ENCODE measurements at regions not wholly inside any gene's neighbourhood (a gene's known extent, or its start where the extent isn't known, plus 50 kb on each side); places are given as distances from the start of the nearest gene placed in this dataset.
"Not testable (repeated sequence)": the region's sequence is repeated elsewhere in the genome, so short reads cannot be mapped to it uniquely, and the experiment has no call there.

GRCh38 chr7:13115157-13115772 is 427.8 kb downstream of the ARL4A start:
- Histone ChIP-seq H3K4me2 (ENCODE audit: unreplicated experiment) (no peak overlapping the region), H3K9me3 (ENCODE audit: low read depth) (no peaks in the 10 kb centered on the region), H3F3A (ENCODE audit: insufficient read depth) (no peaks in the 10 kb centered on the region), H3K9ac (no peak overlapping the region), H2AFZ (peak overlapping the region; percentile 46), H3K4me3 (no peak overlapping the region), H4K20me1 (ENCODE audit: insufficient read depth) (no peaks in the 10 kb centered on the region), H3K79me2 (ENCODE audit: insufficient read depth) (no peaks in the 10 kb centered on the region), H3K27me3 (replicated peaks; ENCODE audit: insufficient read depth) (no peaks in the 10 kb centered on the region), H3K27ac (no peak overlapping the region), H3K36me3 (ENCODE audit: low read depth) (no peaks in the 10 kb centered on the region), H3K9me2 (ENCODE audit: insufficient read depth) (no peaks in the 10 kb centered on the region), H3K4me1 (ENCODE audit: insufficient read depth) (no peaks in the 10 kb centered on the region)
- DNase-seq = no peak
- in situ Hi-C loops (cut with MboI) = no loop called here
- no peak for TF ChIP-seq EZH2 (IDR thresholded peaks at IDR 0.05; ENCODE audit: insufficient read depth, poor library complexity, severe bottlenecking)
- TF ChIP-seq EZH2phosphoT487 (IDR thresholded peaks at IDR 0.05; ENCODE audit: insufficient read depth, low read depth) = no peak
- WGBS, 2 experiments (ENCODE audit: low coverage in 1 of 2, low lambda C conversion rate in 2 of 2, missing lambda C conversion rate in 2 of 2) = 42 to 49% methylated on average over 5 of the region's 5 CpGs

DNA sequence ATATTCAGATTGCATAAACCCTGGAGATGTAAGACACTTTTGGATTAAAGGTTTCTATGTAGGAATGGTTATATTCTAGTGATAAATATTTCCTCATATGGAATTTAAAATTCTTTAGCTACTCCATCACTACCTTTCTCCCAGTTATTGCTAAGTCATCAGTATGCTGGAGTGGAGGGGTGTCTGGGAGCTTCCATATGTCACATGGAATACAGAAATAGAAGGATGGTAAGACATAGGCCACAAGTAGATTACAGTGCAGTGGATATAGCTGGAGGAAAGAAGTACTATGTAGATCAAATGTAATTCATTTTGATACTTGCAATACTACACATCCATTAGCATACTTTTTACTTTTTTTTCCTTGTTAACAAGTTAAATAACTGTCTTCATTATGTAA is 428.4 kb downstream of the ARL4A start:
- Histone ChIP-seq H2AFZ (peak overlapping the region; percentile 46; the same call in 1 of the 2 replicates), H3K4me1 (ENCODE audit: insufficient read depth) (no peaks in the 10 kb centered on the region), H3K9ac (no peak overlapping the region), H3K36me3 (ENCODE audit: low read depth) (no peaks in the 10 kb centered on the region), H3K4me2 (ENCODE audit: unreplicated experiment) (no peak overlapping the region), H3F3A (ENCODE audit: insufficient read depth) (no peaks in the 10 kb centered on the region), H3K27ac (no peak overlapping the region), H3K4me3 (no peak overlapping the region), H4K20me1 (ENCODE audit: insufficient read depth) (no peaks in the 10 kb centered on the region), H3K9me2 (ENCODE audit: insufficient read depth) (no peaks in the 10 kb centered on the region), H3K27me3 (replicated peaks; ENCODE audit: insufficient read depth) (no peaks in the 10 kb centered on the region), H3K9me3 (ENCODE audit: low read depth) (no peaks in the 10 kb centered on the region), H3K79me2 (ENCODE audit: insufficient read depth) (no peaks in the 10 kb centered on the region)
- in situ Hi-C loops (cut with MboI) = no loop called here
- no peak for TF ChIP-seq EZH2 (IDR thresholded peaks at IDR 0.05; ENCODE audit: insufficient read depth, poor library complexity, severe bottlenecking)
- TF ChIP-seq EZH2phosphoT487 (IDR thresholded peaks at IDR 0.05; ENCODE audit: insufficient read depth, low read depth) = no peak
- no peak for DNase-seq

- H3K4me3 ChIP-seq = no peak overlapping the region
- no peak overlapping the region for H3K9ac ChIP-seq
- WGBS, 2 experiments (ENCODE audit: low coverage in 1 of 2, low lambda C conversion rate in 2 of 2, missing lambda C conversion rate in 2 of 2) = 19 to 27% methylated on average over 2 of the region's 2 CpGs
- no peaks in the 10 kb centered on the region for H3K36me3 ChIP-seq (ENCODE audit: low read depth)
- H3K9me2 ChIP-seq (ENCODE audit: insufficient read depth) = no peaks in the 10 kb centered on the region
- peak; percentile 46 for DNase-seq
- H3K79me2 ChIP-seq (ENCODE audit: insufficient read depth) = no peaks in the 10 kb centered on the region
- no peaks in the 10 kb centered on the region for H3K4me1 ChIP-seq (ENCODE audit: insufficient read depth)
- no peak overlapping the region for H3K4me2 ChIP-seq (ENCODE audit: unreplicated experiment)
- no peaks in the 10 kb centered on the region for H4K20me1 ChIP-seq (ENCODE audit: insufficient read depth)
- H2AFZ ChIP-seq = no peak overlapping the region
- H3K27ac ChIP-seq = no peak overlapping the region
- TF ChIP-seq EZH2 (IDR thresholded peaks at IDR 0.05; ENCODE audit: insufficient read depth, poor library complexity, severe bottlenecking) (no peak), EZH2phosphoT487 (IDR thresholded peaks at IDR 0.05; ENCODE audit: insufficient read depth, low read depth) (no peak)
- in situ Hi-C loops (cut with MboI) = no loop called here
- no peaks in the 10 kb centered on the region for H3K9me3 ChIP-seq (ENCODE audit: low read depth)
- no peaks in the 10 kb centered on the region for H3K27me3 ChIP-seq (replicated peaks; ENCODE audit: insufficient read depth)
- H3F3A ChIP-seq (ENCODE audit: insufficient read depth) = no peaks in the 10 kb centered on the region
Observed at GRCh38 chr7:13117103-13117502, 429.7 kb downstream of the ARL4A start.

DNA sequence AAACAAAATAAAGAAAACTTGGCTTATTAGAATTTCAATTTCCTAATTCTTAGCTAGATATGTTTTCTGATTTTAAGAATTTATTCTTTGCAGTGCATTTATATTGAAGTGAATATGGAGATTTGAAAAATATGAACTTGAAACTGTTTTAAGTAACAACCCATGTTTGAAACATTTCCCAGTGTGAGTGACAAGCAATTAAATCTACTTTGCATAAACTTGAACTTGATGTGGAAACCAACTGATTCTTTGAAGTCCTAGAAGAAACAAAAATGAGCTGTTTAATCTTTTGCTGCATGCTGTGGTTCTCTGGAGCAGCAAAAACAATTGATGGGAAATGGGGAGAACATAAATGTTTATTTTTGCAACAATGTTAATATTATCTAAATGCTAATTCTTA is 430.2 kb downstream of the ARL4A start:
- no peaks in the 10 kb centered on the region for H3K27me3 ChIP-seq (replicated peaks; ENCODE audit: insufficient read depth)
- H3F3A ChIP-seq (ENCODE audit: insufficient read depth) = no peaks in the 10 kb centered on the region
- H3K4me2 ChIP-seq (ENCODE audit: unreplicated experiment) = no peak overlapping the region
- no peak overlapping the region for H2AFZ ChIP-seq
- H4K20me1 ChIP-seq (ENCODE audit: insufficient read depth) = no peaks in the 10 kb centered on the region
- TF ChIP-seq EZH2 (IDR thresholded peaks at IDR 0.05; ENCODE audit: insufficient read depth, poor library complexity, severe bottlenecking) (no peak), EZH2phosphoT487 (IDR thresholded peaks at IDR 0.05; ENCODE audit: insufficient read depth, low read depth) (no peak)
- no peaks in the 10 kb centered on the region for H3K9me2 ChIP-seq (ENCODE audit: insufficient read depth)
- H3K9ac ChIP-seq = no peak overlapping the region
- no peaks in the 10 kb centered on the region for H3K4me1 ChIP-seq (ENCODE audit: insufficient read depth)
- no peaks in the 10 kb centered on the region for H3K36me3 ChIP-seq (ENCODE audit: low read depth)
- no peaks in the 10 kb centered on the region for H3K9me3 ChIP-seq (ENCODE audit: low read depth)
- in situ Hi-C loops (cut with MboI) = no loop called here
- DNase-seq = no peak
- no peak overlapping the region for H3K4me3 ChIP-seq
- H3K79me2 ChIP-seq (ENCODE audit: insufficient read depth) = no peaks in the 10 kb centered on the region
- H3K27ac ChIP-seq = no peak overlapping the region

DNA sequence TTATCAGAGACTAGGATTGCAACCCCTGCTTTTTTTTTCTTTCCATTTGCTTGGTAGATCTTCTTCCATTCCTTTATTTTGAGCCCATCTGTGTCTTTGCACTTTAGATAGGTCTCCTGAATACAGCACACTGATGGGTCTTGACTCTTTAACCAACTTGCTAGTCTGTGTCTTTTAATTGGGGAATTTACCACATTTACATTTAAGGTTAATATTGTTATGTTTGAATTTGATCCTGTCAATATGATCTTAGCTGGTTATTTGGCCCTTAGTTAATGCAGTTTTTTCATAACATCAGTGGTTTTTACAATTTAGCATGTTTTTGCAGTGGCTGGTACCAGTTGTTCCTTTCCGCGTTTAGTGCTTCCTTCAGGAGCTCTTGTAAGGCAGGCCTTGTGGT is 437.2 kb downstream of the ARL4A start:
- H3K36me3 ChIP-seq (ENCODE audit: low read depth); H4K20me1 ChIP-seq (ENCODE audit: insufficient read depth); H3K27ac ChIP-seq; H3K4me2 ChIP-seq (ENCODE audit: unreplicated experiment); H3K9me3 ChIP-seq (ENCODE audit: low read depth); H3K9me2 ChIP-seq (ENCODE audit: insufficient read depth); H3K27me3 ChIP-seq (replicated peaks; ENCODE audit: insufficient read depth); H3K4me3 ChIP-seq; H3K79me2 ChIP-seq (ENCODE audit: insufficient read depth); H3K9ac ChIP-seq; H3K4me1 ChIP-seq (ENCODE audit: insufficient read depth); H2AFZ ChIP-seq; H3F3A ChIP-seq (ENCODE audit: insufficient read depth); DNase-seq; in situ Hi-C loops (cut with MboI): not testable (repeated sequence)
- 96 to 98% methylated on average over 2 of the region's 2 CpGs for WGBS, 2 experiments (ENCODE audit: low coverage in 1 of 2, low lambda C conversion rate in 2 of 2, missing lambda C conversion rate in 2 of 2)

Measured in GM23248 (cell line).